Spleen (tissue), 11 donors: ENCODE measurements at regions not wholly inside any gene's neighbourhood (a gene's known extent, or its start where the extent isn't known, plus 50 kb on each side); places are given as distances from the start of the nearest gene placed in this dataset.
A peak's percentile ranks its signal among the peaks of the same experiment; 100 is the strongest.

Experiments used
- DNase-seq: peaks from one replicate; pipeline ENCODE4 v3.0.0-alpha.2; 2020
- H3K27ac ChIP-seq, 8 donors: fragments of 200-600 bp; sonication (generic) in 7 of 8; 1 replicate in 4 of 8; 2 replicates in 4 of 8; pipeline versions ENCODE4 v1.5.0 to v1.8.0; 2016 to 2021; ENCODE audit warnings: inconsistent platforms in 4 of 8, mild to moderate bottlenecking in 4 of 8, moderate library complexity in 1 of 8
- H3K27me3 ChIP-seq, 7 donors: fragments of 200-600 bp; sonication (generic) in 6 of 7; replicated peaks in 1 of 7; 1 replicate in 4 of 7; 2 replicates in 3 of 7; pipeline versions ENCODE4 v1.5.0 to v1.8.0; 2016 to 2021; ENCODE audit warnings: inconsistent platforms in 3 of 7, mild to moderate bottlenecking in 1 of 7
- H3K36me3 ChIP-seq, 6 donors: fragments of 200-600 bp; sonication (generic) in 5 of 6; 1 replicate in 4 of 6; 2 replicates in 2 of 6; pipeline versions ENCODE4 v1.5.0 to v1.8.0; 2016 to 2021; ENCODE audit warnings: inconsistent platforms in 2 of 6
- H3K4me1 ChIP-seq, 6 donors: fragments of 200-600 bp; sonication (generic) in 5 of 6; 1 replicate in 3 of 6; 2 replicates in 3 of 6; pipeline versions ENCODE4 v1.5.0 to v1.8.0; 2016 to 2021; ENCODE audit warnings: inconsistent platforms in 3 of 6
- H3K4me3 ChIP-seq, 8 donors: fragments of 200-600 bp; sonication (generic) in 7 of 8; 1 replicate in 4 of 8; 2 replicates in 4 of 8; pipeline versions ENCODE4 v1.5.0 to v1.8.0; 2016 to 2021; ENCODE audit warnings: inconsistent platforms in 4 of 8, mild to moderate bottlenecking in 4 of 8, moderate library complexity in 2 of 8
- H3K9me3 ChIP-seq, 8 donors: fragments of 200-600 bp; sonication (generic) in 7 of 8; 1 replicate in 4 of 8; 2 replicates in 4 of 8; pipeline versions ENCODE4 v1.5.0 to v1.8.0; 2016 to 2021; ENCODE audit warnings: inconsistent platforms in 4 of 8
- CTCF ChIP-seq, 11 experiments: fragments of 200-600 bp in 7 of 11; fragments of 450-650 bp in 4 of 11; sonication (generic) in 4 of 11; IDR thresholded peaks in 8 of 11; conservative IDR thresholded peaks in 3 of 11; 1 replicate in 7 of 11; 2 replicates in 4 of 11; pipeline versions ENCODE4 v1.4.0 to v1.8.0; 2016 to 2021; ENCODE audit warnings: antibody characterized with exemption in 11 of 11, inconsistent platforms in 4 of 11, mild to moderate bottlenecking in 1 of 11
- POLR2A ChIP-seq, 3 donors: fragments of 450-650 bp; IDR thresholded peaks; one replicate each; pipeline ENCODE4 v1.5.1; 2017; ENCODE audit warnings: antibody characterized with exemption in 3 of 3, mild to moderate bottlenecking in 1 of 3
- POLR2AphosphoS5 ChIP-seq, 3 donors: sonication (generic); formaldehyde crosslinking; IDR thresholded peaks; one replicate each; pipeline ENCODE4 v1.5.1; 2017; ENCODE audit warnings: antibody characterized with exemption in 3 of 3
- WGBS, 5 donors: extraction: QIAGEN DNeasy Blood & Tissue Kit in 3 of 5; methylation state at CpG; one replicate each; pipeline versions ENCODE4 v1.1.5 to v1.1.7; 2013 to 2018; 5-methylcytosine and 5-hydroxymethylcytosine counted together
- intact Hi-C: fragments of 100-400 bp; cut with DNase I; formaldehyde crosslinking; loops from one replicate; pipeline ENCODE4 v1.15.0; 2023; ENCODE audit warnings: low total_unique reads
- donor health status: healthy with polysubstance abuse.
- donor health status: DM: no; HTN: no; CAD: no; lungs with moderate emphysema.
- donor health status: DM: no; HTN: no; CAD: no.
- donor health status: Bipolar disorder and iron deficiency.
- donor health status: healthy.
- donor health status: DM: no; HTN: no; CAD: no.
- donor health status: DM: yes; HTN: yes; CAD: no.

DNA sequence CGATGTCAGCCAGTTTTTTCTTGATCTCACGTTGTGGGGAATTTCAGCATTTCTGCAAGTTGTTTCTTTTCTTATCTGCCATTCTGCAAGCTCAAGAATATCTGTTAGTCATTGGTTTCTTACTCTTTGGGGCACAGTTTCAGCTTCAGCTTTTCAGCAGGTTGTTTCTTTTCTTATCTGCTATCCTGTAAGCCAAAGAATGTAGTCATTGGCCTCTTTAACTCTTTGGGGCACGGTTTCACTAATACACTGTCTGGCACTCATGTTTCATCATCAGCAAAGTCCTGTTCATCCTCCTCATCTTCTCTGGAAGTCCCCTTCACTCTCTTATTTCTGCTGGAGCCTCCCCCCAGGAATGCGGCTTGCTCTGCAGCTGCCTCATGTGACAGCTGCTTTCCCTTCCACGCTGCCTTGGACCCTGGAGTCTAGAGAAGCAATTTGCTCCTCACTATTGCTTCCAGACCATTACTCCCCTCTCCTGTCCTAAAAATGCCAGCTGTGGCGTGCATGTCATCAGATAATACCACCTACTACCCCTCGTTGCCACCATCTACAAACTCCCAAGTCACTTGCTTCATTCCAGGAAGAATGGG, 67.0 kb upstream of the CACNA1E start:
- no peak for DNase-seq
- 72 to 85% (median 73%) methylated on average over 7 of the region's 7 CpGs for WGBS, 5 donors
- H3K27ac ChIP-seq: no peak overlapping the region
- no peak overlapping the region for H3K4me3 ChIP-seq
- H3K36me3 ChIP-seq: no peaks in the 10 kb centered on the region
- H3K27me3 ChIP-seq: peaks cover 0 to 6% (median 0%) of the 10 kb centered on the region in 7 donors
- H3K4me1 ChIP-seq: no peaks in the 10 kb centered on the region
- intact Hi-C loops: no loop called here
- H3K9me3 ChIP-seq: no peaks in the 10 kb centered on the region
- TF ChIP-seq CTCF (IDR thresholded peaks at IDR 0.05 in 8 of 11, conservative IDR thresholded peaks at IDR 0.05 in 3 of 11) (no peak), POLR2AphosphoS5 (IDR thresholded peaks at IDR 0.05) (no peak), POLR2A (IDR thresholded peaks at IDR 0.05) (no peak)

- peaks cover 0 to 6% (median 0%) of the 10 kb centered on the region in 7 donors for H3K27me3 ChIP-seq
- no peaks in the 10 kb centered on the region for H3K9me3 ChIP-seq
- no peak overlapping the region for H3K4me3 ChIP-seq
- 64 to 77% (median 72%) methylated on average over 3 of the region's 3 CpGs for WGBS, 5 donors
- H3K4me1 ChIP-seq: no peaks in the 10 kb centered on the region
- intact Hi-C loops: no loop called here
- no peaks in the 10 kb centered on the region for H3K36me3 ChIP-seq
- no peak for TF ChIP-seq POLR2A (IDR thresholded peaks at IDR 0.05)
- TF ChIP-seq CTCF (IDR thresholded peaks at IDR 0.05 in 8 of 11, conservative IDR thresholded peaks at IDR 0.05 in 3 of 11): no peak
- no peak for TF ChIP-seq POLR2AphosphoS5 (IDR thresholded peaks at IDR 0.05)
- no peak for DNase-seq
- H3K27ac ChIP-seq: no peak overlapping the region
Measured at GRCh38 chr1:181417915-181418314, 65.4 kb upstream of the CACNA1E start.

GRCh38 chr1:181423301-181423918, 59.9 kb upstream of the CACNA1E start:
- intact Hi-C loops: no loop called here
- Histone ChIP-seq H3K9me3 (no peaks in the 10 kb centered on the region), H3K36me3 (no peaks in the 10 kb centered on the region), H3K4me1 (peaks cover 0 to 8% (median 1%) of the 10 kb centered on the region in 6 donors), H3K27ac (no peak overlapping the region), H3K27me3 (peaks cover 0 to 36% (median 7%) of the 10 kb centered on the region in 7 donors), H3K4me3 (no peak overlapping the region)
- 31 to 44% (median 35%) methylated on average over 4 of the region's 4 CpGs for WGBS, 5 donors
- TF ChIP-seq CTCF (IDR thresholded peaks at IDR 0.05 in 8 of 11, conservative IDR thresholded peaks at IDR 0.05 in 3 of 11) (peak in 2 of 11 experiments; percentile 7 to 23), POLR2AphosphoS5 (IDR thresholded peaks at IDR 0.05) (no peak)
- no peak for DNase-seq

DNA sequence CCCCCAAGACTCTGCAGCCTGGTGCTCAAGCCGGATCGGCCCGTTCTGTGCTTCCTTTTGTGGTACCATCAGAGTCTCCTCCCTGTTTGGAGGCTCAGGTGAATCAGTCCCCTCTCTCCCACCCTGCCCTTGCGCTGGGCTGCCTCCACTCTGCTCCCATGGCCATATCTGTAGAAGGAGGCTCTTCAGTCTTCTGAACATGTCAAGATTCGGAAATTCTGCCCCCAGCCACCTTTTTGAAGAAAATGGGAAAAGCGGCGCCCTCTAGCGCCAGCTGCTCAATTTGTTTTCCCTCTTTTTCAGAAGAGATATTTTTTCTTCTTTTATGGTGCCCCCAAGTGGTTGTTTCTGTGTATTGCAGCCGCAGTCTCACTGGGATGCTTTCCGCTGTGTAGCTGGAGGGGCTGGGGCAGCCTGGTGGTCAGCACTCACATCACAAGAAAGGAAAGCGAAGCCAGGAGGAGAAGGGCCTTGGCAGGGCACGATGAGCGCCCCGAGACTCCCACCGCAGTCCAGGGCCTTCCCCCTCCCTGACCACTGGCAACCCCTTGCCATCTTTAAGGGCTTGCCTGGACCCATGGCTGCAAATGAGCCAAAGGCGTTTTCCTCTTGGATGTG, 58.4 kb upstream of the CACNA1E start:
- Histone ChIP-seq H3K9me3 (no peaks in the 10 kb centered on the region), H3K4me1 (peaks cover 0 to 8% (median 1%) of the 10 kb centered on the region in 6 donors), H3K36me3 (no peaks in the 10 kb centered on the region), H3K27ac (no peak overlapping the region), H3K4me3 (no peak overlapping the region), H3K27me3 (peaks cover 0 to 44% (median 7%) of the 10 kb centered on the region in 7 donors)
- intact Hi-C loops: loop anchor here (5.0 kb wide), 1 partner anchor 238 kb away; no protein-coding TSS in a partner anchor
- DNase-seq: no peak
- TF ChIP-seq CTCF (IDR thresholded peaks at IDR 0.05 in 8 of 11, conservative IDR thresholded peaks at IDR 0.05 in 3 of 11) (peak; percentile 82 to 96 (median 92)), POLR2AphosphoS5 (IDR thresholded peaks at IDR 0.05) (no peak), POLR2A (IDR thresholded peaks at IDR 0.05) (no peak)
- WGBS, 5 donors: 11 to 20% (median 15%) methylated on average over 16 of the region's 16 CpGs
